K562 (cell line): ENCODE measurements at regions not wholly inside any gene's neighbourhood (a gene's known extent, or its start where the extent isn't known, plus 50 kb on each side); places are given as distances from the start of the nearest gene placed in this dataset.

ENCODE experiments used
- ATAC-seq: fragments of 200-7000 bp; cut with Tn5 transposase; 3 replicates; pipeline ENCODE4 v1.9.1; 2020; ENCODE audit warnings: moderate library complexity
- BruUV-seq: library from RNA; stranded (reverse); fragments of 400-500 nt; replicated peaks from 2 replicates; lab custom pipeline; 2021; lab: Mats Ljungman, UMichigan
- CTCF ChIA-PET: fragments of 300-600 bp; formaldehyde crosslinking; extraction: SDS; loops from one replicate; lab custom pipeline; 2021; ENCODE audit warnings: low intra/inter-chr PET ratio; lab: Yijun Ruan, JAX
- POLR2A ChIA-PET: fragments of 300-600, 350-650 bp; sonication (Branson Sonifier 250); formaldehyde crosslinking; extraction: SDS; loops from one replicate; lab custom pipeline; 2021; ENCODE audit warnings: antibody characterized with exemption, inconsistent platforms; lab: Yijun Ruan, JAX
- DNase-seq, 4 experiments: peaks; one replicate each; pipeline versions ENCODE4 v3.0.0 to v3.0.0-alpha.2; 2011 to 2018; ENCODE audit warnings: low spot score in 3 of 4, mixed read lengths in 3 of 4; ENCODE audit errors: extremely low read depth in 1 of 4
- FAIRE-seq: peaks from 2 replicates; lab custom pipeline; 2011; peaks lifted over from hg19 to GRCh38; lab: Jason Lieb, UNC
- H2AFZ ChIP-seq: 2 replicates; pipeline ENCODE4 v1.6.0; 2011; ENCODE audit warnings: low read depth, low read length, control low read depth, inconsistent platforms
- H3K27ac ChIP-seq: fragments of 200-600 bp; 3 replicates; pipeline ENCODE4 v1.8.0; 2011; ENCODE audit warnings: low read depth, mild to moderate bottlenecking, control low read depth, inconsistent platforms, low read length, moderate library complexity, mixed read lengths; ENCODE audit errors: extremely low read depth
- H3K27me3 ChIP-seq, 2 experiments: fragments of 300-600 bp in 1 of 2; 2 replicates in 1 of 2; 3 replicates in 1 of 2; pipeline versions ENCODE4 v1.6.0 to v1.8.0; 2011; ENCODE audit warnings: inconsistent platforms in 2 of 2, low read length in 2 of 2, mild to moderate bottlenecking in 1 of 2, mixed read lengths in 1 of 2, moderate library complexity in 1 of 2; ENCODE audit not compliant: control insufficient read depth in 2 of 2, insufficient read depth in 2 of 2
- H3K36me3 ChIP-seq: fragments of 300-600 bp; 3 replicates; pipeline ENCODE4 v1.8.0; 2011; ENCODE audit warnings: mild to moderate bottlenecking, low read length, inconsistent platforms; ENCODE audit not compliant: control insufficient read depth, insufficient read depth
- H3K4me1 ChIP-seq, 2 experiments: fragments of 200-600 bp in 1 of 2; replicated peaks in 1 of 2; 2 replicates in 1 of 2; 3 replicates in 1 of 2; pipeline versions ENCODE4 v1.5.1 to v1.8.0; 2011; ENCODE audit warnings: inconsistent platforms in 2 of 2, low read length in 2 of 2, mild to moderate bottlenecking in 1 of 2, mixed read lengths in 1 of 2, moderate library complexity in 1 of 2; ENCODE audit not compliant: control insufficient read depth in 2 of 2, insufficient read depth in 2 of 2
- H3K4me2 ChIP-seq: 2 replicates; pipeline ENCODE4 v1.6.1; 2011; ENCODE audit warnings: low read length, control low read depth, inconsistent platforms, mixed read lengths; ENCODE audit not compliant: insufficient read depth
- H3K4me3 ChIP-seq: fragments of 200-600 bp; sonication (generic), shearing (Covaris generic); 2 replicates; pipeline ENCODE4 v1.5.1; 2016; ENCODE audit warnings: control low read depth, inconsistent platforms
- H3K79me2 ChIP-seq: fragments of 200-600 bp; 3 replicates; pipeline ENCODE4 v1.8.0; 2011; ENCODE audit warnings: low read length, inconsistent platforms; ENCODE audit not compliant: control insufficient read depth, insufficient read depth
- H3K9ac ChIP-seq, 2 experiments: 2 replicates each; pipeline versions ENCODE4 v1.6.0 to v1.6.1; 2011; ENCODE audit warnings: low read depth in 2 of 2, low read length in 2 of 2, control low read depth in 1 of 2, inconsistent platforms in 1 of 2, mild to moderate bottlenecking in 1 of 2, mixed read lengths in 1 of 2; ENCODE audit not compliant: insufficient read depth in 1 of 2
- H3K9me1 ChIP-seq: one replicate; pipeline ENCODE4 v1.6.0; 2011; ENCODE audit warnings: inconsistent platforms, mild to moderate bottlenecking, low read length, moderate library complexity; ENCODE audit not compliant: control insufficient read depth, insufficient read depth
- H3K9me3 ChIP-seq: replicated peaks from 2 replicates; pipeline ENCODE4 v1.5.1; 2011; ENCODE audit warnings: low read depth, low read length, inconsistent platforms; ENCODE audit not compliant: control insufficient read depth, insufficient read depth
- H4K20me1 ChIP-seq: replicated peaks from 2 replicates; pipeline ENCODE4 v1.6.1; 2011; ENCODE audit warnings: low read length, inconsistent platforms, mixed read lengths; ENCODE audit not compliant: control insufficient read depth, insufficient read depth
- BRF1 ChIP-seq: IDR thresholded peaks from 3 replicates; pipeline ENCODE4 v1.6.1; 2011; ENCODE audit warnings: borderline replicate concordance, mild to moderate bottlenecking; ENCODE audit not compliant: insufficient read length; ENCODE audit errors: extremely low read depth
- CTCFL ChIP-seq: IDR thresholded peaks from 2 replicates; pipeline ENCODE4 v1.6.1; 2011; ENCODE audit warnings: borderline replicate concordance, low read depth, mild to moderate bottlenecking, moderate library complexity, low read length; ENCODE audit not compliant: insufficient read depth, poor library complexity, severe bottlenecking
- EWSR1 ChIP-seq: fragments of 450-650 bp; IDR thresholded peaks from 2 replicates; pipeline ENCODE4 v1.6.1; 2018; ENCODE audit warnings: borderline replicate concordance, mild to moderate bottlenecking, low read depth, moderate library complexity; ENCODE audit not compliant: partially characterized antibody
- HDAC2 ChIP-seq: fragments of 450-650 bp; IDR thresholded peaks from 2 replicates; pipeline ENCODE4 v1.6.1; 2016; ENCODE audit warnings: mild to moderate bottlenecking
- HNRNPUL1 ChIP-seq: fragments of 200-400 bp; formaldehyde crosslinking; IDR thresholded peaks from 2 replicates; pipeline ENCODE4 v1.6.1; 2017; ENCODE audit warnings: low read length
- NFYB ChIP-seq: IDR thresholded peaks from 2 replicates; pipeline ENCODE4 v1.6.1; 2011; ENCODE audit warnings: mild to moderate bottlenecking, moderate library complexity; ENCODE audit not compliant: insufficient read length; ENCODE audit errors: extremely low read depth
- NR2C1 ChIP-seq, 2 experiments: fragments of 450-650 bp; IDR thresholded peaks; 2 replicates each; pipeline ENCODE4 v1.6.1; 2017; ENCODE audit warnings: mild to moderate bottlenecking in 2 of 2, antibody characterized with exemption in 1 of 2, inconsistent platforms in 1 of 2, missing compliant biosample characterization in 1 of 2, missing genetic modification characterization in 1 of 2
- RBM39 ChIP-seq: fragments of 200-400 bp; formaldehyde crosslinking; optimal IDR thresholded peaks from 2 replicates; pipeline ENCODE3; 2018; ENCODE audit warnings: low read depth, low read length
- SMARCC2 ChIP-seq: fragments of 450-650 bp; IDR thresholded peaks from 2 replicates; pipeline ENCODE4 v1.6.1; 2017; ENCODE audit warnings: antibody characterized with exemption, moderate library complexity, mild to moderate bottlenecking, low read depth
- ZBTB26 ChIP-seq: fragments of 450-650 bp; formaldehyde crosslinking; IDR thresholded peaks from 2 replicates; pipeline ENCODE4 v1.4.0; 2022; ENCODE audit warnings: missing genetic modification characterization
- ZNF830 ChIP-seq: fragments of 250-450 bp; sonication (Bioruptor Pico); IDR thresholded peaks from 2 replicates; pipeline ENCODE4 v1.5.0; 2021; ENCODE audit warnings: mild to moderate bottlenecking
- WGBS: fragments of 100-300 bp; shearing (Covaris generic); methylation state at CpG from one replicate; pipeline ENCODE4 v1.1.6; 2016; ENCODE audit warnings: low coverage, mixed read lengths; ENCODE audit not compliant: insufficient coverage; ENCODE audit errors: missing lambda C conversion rate; 5-methylcytosine and 5-hydroxymethylcytosine counted together
- in situ Hi-C: fragments of 300-500 bp; cut with MboI; formaldehyde crosslinking; loops from 4 replicates; pipeline ENCODE4 v1.15.0; 2018; ENCODE audit warnings: inconsistent platforms, mixed read lengths
- intact Hi-C: fragments of 100-400 bp; cut with micrococcal nuclease; formaldehyde crosslinking; loops from 2 replicates; pipeline ENCODE4 v1.14.2; 2022
- TF ChIP-seq, protein P1 (sequence below): sonication (generic); formaldehyde crosslinking; IDR thresholded peaks from 2 replicates; pipeline ENCODE4 v1.4.0; 2020; ENCODE audit warnings: mild to moderate bottlenecking, missing genetic modification reagents

DNA sequence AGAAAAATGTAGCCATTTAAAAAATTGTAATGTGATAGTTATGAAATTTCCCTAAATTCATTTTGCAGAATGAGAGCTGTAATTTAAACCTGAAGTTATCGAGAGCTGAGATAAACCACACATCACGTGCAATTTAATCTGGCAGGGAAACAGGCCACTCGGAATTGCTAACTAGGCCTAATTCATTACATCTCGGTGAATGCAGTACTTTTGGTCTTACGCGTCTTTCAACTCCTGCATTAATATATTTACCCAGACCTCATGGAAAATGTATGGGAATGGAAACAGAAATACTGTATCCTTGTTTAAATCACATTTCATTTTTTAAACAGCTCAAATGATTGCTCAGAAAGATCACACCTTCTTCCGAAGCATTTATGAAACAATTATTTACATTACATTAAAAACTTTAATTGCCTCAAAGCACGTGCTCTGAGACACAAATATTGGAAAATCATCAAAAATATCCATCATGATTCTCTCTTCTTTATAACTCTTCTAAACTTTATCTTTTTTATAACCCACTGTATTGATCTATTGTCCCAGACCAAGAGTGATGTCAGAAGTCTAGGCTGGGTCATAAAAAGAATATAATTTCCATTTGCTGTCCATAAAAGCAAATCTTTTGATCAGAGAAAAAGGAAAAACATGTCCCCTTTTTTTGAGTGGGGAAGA is 111.7 kb upstream of the MYL2 start:
- ChIA-PET POLR2A (no interaction called here), CTCF (no interaction called here)
- Histone ChIP-seq H3K36me3 (no peaks in the 10 kb centered on the region), H3K4me3 (no peak overlapping the region), H3K4me1 (peaks cover 0 to 6% of the 10 kb centered on the region in 2 experiments; a peak in 2 of 5 replicates), H3K27ac (no peak overlapping the region), H3K9ac (no peak overlapping the region), H3K9me3 (no peaks in the 10 kb centered on the region), H3K79me2 (no peaks in the 10 kb centered on the region), H3K27me3 (peaks cover 10 to 27% of the 10 kb centered on the region in 2 experiments), H3K9me1 (no peaks in the 10 kb centered on the region), H3K4me2 (no peak overlapping the region), H4K20me1 (no peaks in the 10 kb centered on the region), H2AFZ (no peak overlapping the region)
- in situ Hi-C loops (no loop called here), intact Hi-C loops (no loop called here)
- DNase-seq (no peak), FAIRE-seq (no peak), ATAC-seq (no peak)
- 18% methylated on average over 8 of the region's 8 CpGs for WGBS
- TF ChIP-seq HNRNPUL1 (no peak), NR2C1 (IDR thresholded peaks at IDR 0.05) (no peak), NR2C1 (tag; IDR thresholded peaks at IDR 0.05) (no peak), CTCFL (no peak), SMARCC2 (no peak), ZNF830 (CRISPR knock-in tag) (no peak), RBM39 (no peak), BRF1 (no peak), ZBTB26 (CRISPR knock-in tag) (no peak), NFYB (no peak), HDAC2 (no peak), EWSR1 (no peak)
- TF ChIP-seq, protein P1, sequence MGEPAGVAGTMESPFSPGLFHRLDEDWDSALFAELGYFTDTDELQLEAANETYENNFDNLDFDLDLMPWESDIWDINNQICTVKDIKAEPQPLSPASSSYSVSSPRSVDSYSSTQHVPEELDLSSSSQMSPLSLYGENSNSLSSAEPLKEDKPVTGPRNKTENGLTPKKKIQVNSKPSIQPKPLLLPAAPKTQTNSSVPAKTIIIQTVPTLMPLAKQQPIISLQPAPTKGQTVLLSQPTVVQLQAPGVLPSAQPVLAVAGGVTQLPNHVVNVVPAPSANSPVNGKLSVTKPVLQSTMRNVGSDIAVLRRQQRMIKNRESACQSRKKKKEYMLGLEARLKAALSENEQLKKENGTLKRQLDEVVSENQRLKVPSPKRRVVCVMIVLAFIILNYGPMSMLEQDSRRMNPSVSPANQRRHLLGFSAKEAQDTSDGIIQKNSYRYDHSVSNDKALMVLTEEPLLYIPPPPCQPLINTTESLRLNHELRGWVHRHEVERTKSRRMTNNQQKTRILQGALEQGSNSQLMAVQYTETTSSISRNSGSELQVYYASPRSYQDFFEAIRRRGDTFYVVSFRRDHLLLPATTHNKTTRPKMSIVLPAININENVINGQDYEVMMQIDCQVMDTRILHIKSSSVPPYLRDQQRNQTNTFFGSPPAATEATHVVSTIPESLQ (CRISPR knock-in tag): no peak
- BruUV-seq: no TSS peak
